K562 (cell line): ENCODE measurements at regions not wholly inside any gene's neighbourhood (a gene's known extent, or its start where the extent isn't known, plus 50 kb on each side); places are given as distances from the start of the nearest gene placed in this dataset.

Source experiments
- ATAC-seq: fragments of 200-7000 bp; cut with Tn5 transposase; 3 replicates; pipeline ENCODE4 v1.9.1; 2020; ENCODE audit warnings: moderate library complexity
- BruUV-seq: library from RNA; stranded (reverse); fragments of 400-500 nt; replicated peaks from 2 replicates; lab custom pipeline; 2021; lab: Mats Ljungman, UMichigan
- CTCF ChIA-PET: fragments of 300-600 bp; formaldehyde crosslinking; extraction: SDS; loops from one replicate; lab custom pipeline; 2021; ENCODE audit warnings: low intra/inter-chr PET ratio; lab: Yijun Ruan, JAX
- POLR2A ChIA-PET: fragments of 300-600, 350-650 bp; sonication (Branson Sonifier 250); formaldehyde crosslinking; extraction: SDS; loops from one replicate; lab custom pipeline; 2021; ENCODE audit warnings: antibody characterized with exemption, inconsistent platforms; lab: Yijun Ruan, JAX
- DNase-seq, 4 experiments: peaks; one replicate each; pipeline versions ENCODE4 v3.0.0 to v3.0.0-alpha.2; 2011 to 2018; ENCODE audit warnings: low spot score in 3 of 4, mixed read lengths in 3 of 4; ENCODE audit errors: extremely low read depth in 1 of 4
- FAIRE-seq: peaks from 2 replicates; lab custom pipeline; 2011; peaks lifted over from hg19 to GRCh38; lab: Jason Lieb, UNC
- H2AFZ ChIP-seq: 2 replicates; pipeline ENCODE4 v1.6.0; 2011; ENCODE audit warnings: low read depth, low read length, control low read depth, inconsistent platforms
- H3K27ac ChIP-seq: fragments of 200-600 bp; 3 replicates; pipeline ENCODE4 v1.8.0; 2011; ENCODE audit warnings: low read depth, mild to moderate bottlenecking, control low read depth, inconsistent platforms, low read length, moderate library complexity, mixed read lengths; ENCODE audit errors: extremely low read depth
- H3K27me3 ChIP-seq, 2 experiments: fragments of 300-600 bp in 1 of 2; 2 replicates in 1 of 2; 3 replicates in 1 of 2; pipeline versions ENCODE4 v1.6.0 to v1.8.0; 2011; ENCODE audit warnings: inconsistent platforms in 2 of 2, low read length in 2 of 2, mild to moderate bottlenecking in 1 of 2, mixed read lengths in 1 of 2, moderate library complexity in 1 of 2; ENCODE audit not compliant: control insufficient read depth in 2 of 2, insufficient read depth in 2 of 2
- H3K36me3 ChIP-seq: fragments of 300-600 bp; 3 replicates; pipeline ENCODE4 v1.8.0; 2011; ENCODE audit warnings: mild to moderate bottlenecking, low read length, inconsistent platforms; ENCODE audit not compliant: control insufficient read depth, insufficient read depth
- H3K4me1 ChIP-seq, 2 experiments: fragments of 200-600 bp in 1 of 2; replicated peaks in 1 of 2; 2 replicates in 1 of 2; 3 replicates in 1 of 2; pipeline versions ENCODE4 v1.5.1 to v1.8.0; 2011; ENCODE audit warnings: inconsistent platforms in 2 of 2, low read length in 2 of 2, mild to moderate bottlenecking in 1 of 2, mixed read lengths in 1 of 2, moderate library complexity in 1 of 2; ENCODE audit not compliant: control insufficient read depth in 2 of 2, insufficient read depth in 2 of 2
- H3K4me2 ChIP-seq: 2 replicates; pipeline ENCODE4 v1.6.1; 2011; ENCODE audit warnings: low read length, control low read depth, inconsistent platforms, mixed read lengths; ENCODE audit not compliant: insufficient read depth
- H3K4me3 ChIP-seq: fragments of 200-600 bp; sonication (generic), shearing (Covaris generic); 2 replicates; pipeline ENCODE4 v1.5.1; 2016; ENCODE audit warnings: control low read depth, inconsistent platforms
- H3K79me2 ChIP-seq: fragments of 200-600 bp; 3 replicates; pipeline ENCODE4 v1.8.0; 2011; ENCODE audit warnings: low read length, inconsistent platforms; ENCODE audit not compliant: control insufficient read depth, insufficient read depth
- H3K9ac ChIP-seq, 2 experiments: 2 replicates each; pipeline versions ENCODE4 v1.6.0 to v1.6.1; 2011; ENCODE audit warnings: low read depth in 2 of 2, low read length in 2 of 2, control low read depth in 1 of 2, inconsistent platforms in 1 of 2, mild to moderate bottlenecking in 1 of 2, mixed read lengths in 1 of 2; ENCODE audit not compliant: insufficient read depth in 1 of 2
- H3K9me1 ChIP-seq: one replicate; pipeline ENCODE4 v1.6.0; 2011; ENCODE audit warnings: inconsistent platforms, mild to moderate bottlenecking, low read length, moderate library complexity; ENCODE audit not compliant: control insufficient read depth, insufficient read depth
- H3K9me3 ChIP-seq: replicated peaks from 2 replicates; pipeline ENCODE4 v1.5.1; 2011; ENCODE audit warnings: low read depth, low read length, inconsistent platforms; ENCODE audit not compliant: control insufficient read depth, insufficient read depth
- H4K20me1 ChIP-seq: replicated peaks from 2 replicates; pipeline ENCODE4 v1.6.1; 2011; ENCODE audit warnings: low read length, inconsistent platforms, mixed read lengths; ENCODE audit not compliant: control insufficient read depth, insufficient read depth
- AFF1 ChIP-seq, 2 experiments: fragments of 450-650 bp; IDR thresholded peaks; 2 replicates each; pipeline ENCODE4 v1.6.1; 2018; ENCODE audit warnings: mild to moderate bottlenecking in 2 of 2, low read depth in 1 of 2; ENCODE audit not compliant: partially characterized antibody in 2 of 2
- CBX1 ChIP-seq: sonication (generic); IDR thresholded peaks from 2 replicates; pipeline ENCODE4 v1.6.1; 2016; ENCODE audit warnings: antibody characterized with exemption, low read depth, mild to moderate bottlenecking
- HNRNPUL1 ChIP-seq: fragments of 200-400 bp; formaldehyde crosslinking; IDR thresholded peaks from 2 replicates; pipeline ENCODE4 v1.6.1; 2017; ENCODE audit warnings: low read length
- IFI16 ChIP-seq: fragments of 250-450 bp; sonication (Bioruptor Pico); IDR thresholded peaks from 2 replicates; pipeline ENCODE4 v2.1.2; 2022; ENCODE audit warnings: mild to moderate bottlenecking, inconsistent platforms
- POLR2H ChIP-seq: IDR thresholded peaks from 2 replicates; pipeline ENCODE4 v1.6.1; 2016; ENCODE audit warnings: missing genetic modification characterization, low read depth, mild to moderate bottlenecking, control low read depth, missing compliant biosample characterization, moderate library complexity
- RFX1 ChIP-seq: fragments of 450-650 bp; IDR thresholded peaks from 2 replicates; pipeline ENCODE4 v1.6.1; 2016; ENCODE audit warnings: mild to moderate bottlenecking, moderate library complexity
- STAT5A ChIP-seq: IDR thresholded peaks from 2 replicates; pipeline ENCODE4 v1.6.1; 2012; ENCODE audit warnings: low read length, inconsistent platforms, borderline replicate concordance
- ZNF24 ChIP-seq: fragments of 450-650 bp; IDR thresholded peaks from 2 replicates; pipeline ENCODE4 v1.6.1; 2016
- WGBS: fragments of 100-300 bp; shearing (Covaris generic); methylation state at CpG from one replicate; pipeline ENCODE4 v1.1.6; 2016; ENCODE audit warnings: low coverage, mixed read lengths; ENCODE audit not compliant: insufficient coverage; ENCODE audit errors: missing lambda C conversion rate; 5-methylcytosine and 5-hydroxymethylcytosine counted together
- in situ Hi-C: fragments of 300-500 bp; cut with MboI; formaldehyde crosslinking; loops from 4 replicates; pipeline ENCODE4 v1.15.0; 2018; ENCODE audit warnings: inconsistent platforms, mixed read lengths
- intact Hi-C: fragments of 100-400 bp; cut with micrococcal nuclease; formaldehyde crosslinking; loops from 2 replicates; pipeline ENCODE4 v1.14.2; 2022
- TF ChIP-seq, protein P1 (sequence below): fragments of 250-450 bp; sonication (Bioruptor Pico); IDR thresholded peaks from 2 replicates; pipeline ENCODE4 v1.4.0; 2020
- TF ChIP-seq, protein P2 (sequence below): sonication (generic); formaldehyde crosslinking; IDR thresholded peaks from 2 replicates; pipeline ENCODE4 v1.4.0; 2020; ENCODE audit warnings: mild to moderate bottlenecking, missing genetic modification reagents

- intact Hi-C loops, result no loop called here
- no peaks in the 10 kb centered on the region for H3K9me3 ChIP-seq
- TF ChIP-seq HNRNPUL1, result no peak
- peak; percentile 33; the same call in 1 of the 2 replicates for TF ChIP-seq RFX1
- no peak for TF ChIP-seq IFI16
- TF ChIP-seq, all 486 proteins: peak for 1
Measured at GRCh38 chr13:53159431-53159830, 130.8 kb downstream of the OLFM4 start.

DNA sequence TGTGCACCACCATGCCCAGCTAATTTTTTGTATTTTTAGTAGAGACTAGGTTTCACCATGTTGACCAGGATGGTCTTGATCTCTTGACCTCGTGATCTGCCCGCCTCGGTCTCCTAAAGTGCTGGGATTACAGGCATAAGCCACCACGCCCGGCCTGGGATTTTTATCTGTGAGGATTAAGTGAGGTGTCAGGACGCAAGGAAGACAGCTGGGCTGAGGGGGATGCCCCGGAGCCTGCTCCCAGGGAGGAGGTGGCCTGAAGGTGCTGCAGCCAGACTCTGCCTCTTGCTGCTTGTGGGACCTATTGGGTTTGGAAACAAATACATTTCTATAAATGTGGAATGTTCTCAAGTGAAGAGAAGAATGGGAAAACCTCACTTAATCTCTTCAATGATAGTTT is 131.6 kb downstream of the OLFM4 start:
- ATAC-seq, result no peak
- WGBS, result 4% methylated on average over 4 of the region's 7 CpGs
- Histone ChIP-seq H3K9ac (no peak overlapping the region), H3K9me3 (no peaks in the 10 kb centered on the region), H3K27ac (no peak overlapping the region), H3K79me2 (no peaks in the 10 kb centered on the region), H2AFZ (no peak overlapping the region), H3K4me1 (no peaks in the 10 kb centered on the region), H3K36me3 (no peaks in the 10 kb centered on the region), H3K9me1 (no peaks in the 10 kb centered on the region), H4K20me1 (no peaks in the 10 kb centered on the region), H3K4me2 (no peak overlapping the region), H3K27me3 (no peaks in the 10 kb centered on the region), H3K4me3 (no peak overlapping the region)
- no peak for FAIRE-seq
- DNase-seq, result no peak
- no TSS peak for BruUV-seq
- ChIA-PET CTCF (no interaction called here), POLR2A (no interaction called here)
- in situ Hi-C loops, result loop anchor here (25.0 kb wide), 1 partner anchor 548 kb away; no protein-coding TSS in a partner anchor
- intact Hi-C loops, result no loop called here
- TF ChIP-seq STAT5A (no peak), POLR2H (tag) (no peak), ZNF24 (no peak), CBX1 (no peak), AFF1 (IDR thresholded peaks at IDR 0.05; ENCODE audit: low read depth in 1 of 2, partially characterized antibody in 2 of 2) (no peak)
- TF ChIP-seq, protein P1, sequence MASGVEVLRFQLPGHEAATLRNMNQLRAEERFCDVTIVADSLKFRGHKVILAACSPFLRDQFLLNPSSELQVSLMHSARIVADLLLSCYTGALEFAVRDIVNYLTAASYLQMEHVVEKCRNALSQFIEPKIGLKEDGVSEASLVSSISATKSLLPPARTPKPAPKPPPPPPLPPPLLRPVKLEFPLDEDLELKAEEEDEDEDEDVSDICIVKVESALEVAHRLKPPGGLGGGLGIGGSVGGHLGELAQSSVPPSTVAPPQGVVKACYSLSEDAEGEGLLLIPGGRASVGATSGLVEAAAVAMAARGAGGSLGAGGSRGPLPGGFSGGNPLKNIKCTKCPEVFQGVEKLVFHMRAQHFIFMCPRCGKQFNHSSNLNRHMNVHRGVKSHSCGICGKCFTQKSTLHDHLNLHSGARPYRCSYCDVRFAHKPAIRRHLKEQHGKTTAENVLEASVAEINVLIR, result no peak
- TF ChIP-seq, protein P2, sequence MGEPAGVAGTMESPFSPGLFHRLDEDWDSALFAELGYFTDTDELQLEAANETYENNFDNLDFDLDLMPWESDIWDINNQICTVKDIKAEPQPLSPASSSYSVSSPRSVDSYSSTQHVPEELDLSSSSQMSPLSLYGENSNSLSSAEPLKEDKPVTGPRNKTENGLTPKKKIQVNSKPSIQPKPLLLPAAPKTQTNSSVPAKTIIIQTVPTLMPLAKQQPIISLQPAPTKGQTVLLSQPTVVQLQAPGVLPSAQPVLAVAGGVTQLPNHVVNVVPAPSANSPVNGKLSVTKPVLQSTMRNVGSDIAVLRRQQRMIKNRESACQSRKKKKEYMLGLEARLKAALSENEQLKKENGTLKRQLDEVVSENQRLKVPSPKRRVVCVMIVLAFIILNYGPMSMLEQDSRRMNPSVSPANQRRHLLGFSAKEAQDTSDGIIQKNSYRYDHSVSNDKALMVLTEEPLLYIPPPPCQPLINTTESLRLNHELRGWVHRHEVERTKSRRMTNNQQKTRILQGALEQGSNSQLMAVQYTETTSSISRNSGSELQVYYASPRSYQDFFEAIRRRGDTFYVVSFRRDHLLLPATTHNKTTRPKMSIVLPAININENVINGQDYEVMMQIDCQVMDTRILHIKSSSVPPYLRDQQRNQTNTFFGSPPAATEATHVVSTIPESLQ, result no peak

More at GRCh38 chr13:53159431-53159830, 130.8 kb downstream of the OLFM4 start:
- H2AFZ ChIP-seq, result no peak overlapping the region
- H3K4me2 ChIP-seq, result no peak overlapping the region
- no peaks in the 10 kb centered on the region for H3K4me1 ChIP-seq
- 0% methylated on average over 1 of the region's 1 CpG for WGBS
- H4K20me1 ChIP-seq, result no peaks in the 10 kb centered on the region
- H3K79me2 ChIP-seq, result no peaks in the 10 kb centered on the region
- H3K27ac ChIP-seq, result no peak overlapping the region
- ChIA-PET CTCF (no interaction called here), POLR2A (no interaction called here)
- FAIRE-seq (no peak), DNase-seq (no peak), ATAC-seq (no peak)
- no TSS peak for BruUV-seq
- in situ Hi-C loops, result loop anchor here (25.0 kb wide), 1 partner anchor 547 kb away; no protein-coding TSS in a partner anchor
- no peaks in the 10 kb centered on the region for H3K36me3 ChIP-seq
- H3K27me3 ChIP-seq, result no peaks in the 10 kb centered on the region
- no peak overlapping the region for H3K9ac ChIP-seq
- H3K4me3 ChIP-seq, result no peak overlapping the region
- no peaks in the 10 kb centered on the region for H3K9me1 ChIP-seq
